HPDE6-E6E7 (cell line): ENCODE measurements at regions not wholly inside any gene's neighbourhood (a gene's known extent, or its start where the extent isn't known, plus 50 kb on each side); places are given as distances from the start of the nearest gene placed in this dataset.

Source experiments
- DNase-seq: peaks from one replicate; pipeline ENCODE4 v3.0.0; 2011; ENCODE audit warnings: missing footprints; ENCODE audit errors: extremely low spot score

DNA sequence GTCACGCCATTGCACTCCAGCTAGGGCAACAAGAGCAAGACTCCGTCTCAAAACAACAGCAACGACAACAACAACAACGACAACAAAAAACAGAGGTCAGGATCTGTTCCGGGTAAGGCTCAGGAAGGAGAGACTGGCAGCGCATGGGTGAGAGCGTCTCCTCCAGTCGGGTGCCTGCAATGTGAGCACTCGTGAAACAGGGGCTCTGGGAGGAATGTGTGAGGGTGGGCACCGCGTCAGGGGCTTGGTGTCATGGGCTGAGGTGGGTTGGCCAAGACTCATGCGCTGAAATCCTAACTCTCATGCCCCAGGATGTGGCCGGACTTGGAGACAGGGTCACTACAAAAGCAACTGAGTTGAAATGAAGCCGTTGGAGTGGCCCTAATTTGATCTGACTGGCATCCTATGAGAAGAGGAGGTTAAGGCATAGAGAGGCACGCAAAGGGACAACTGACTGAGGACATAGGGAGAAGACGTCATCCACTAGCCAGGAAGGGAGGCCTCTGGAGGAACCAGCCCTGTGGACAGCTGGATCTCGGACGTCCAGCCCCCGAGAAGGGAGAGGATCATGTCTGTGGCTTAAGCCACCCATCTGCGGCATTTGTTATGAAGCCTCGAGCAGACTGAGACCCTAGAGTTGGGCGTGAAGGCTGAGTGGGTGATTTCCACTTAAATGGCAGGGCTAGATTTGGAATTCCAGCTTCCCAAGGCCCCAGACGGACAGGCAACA, 241.5 kb upstream of the PITRM1 start:
- no peak for DNase-seq

GRCh38 chr10:3412646-3413045, 240.1 kb upstream of the PITRM1 start:
- DNase-seq: no peak

- DNase-seq: no peak
Observed at GRCh38 chr10:3412071-3412582, 239.5 kb upstream of the PITRM1 start.

GRCh38 chr10:3411044-3411443, 238.5 kb upstream of the PITRM1 start:
- no peak for DNase-seq

GRCh38 chr10:3409928-3410327, 237.3 kb upstream of the PITRM1 start:
- no peak for DNase-seq

- DNase-seq: no peak
Observed at GRCh38 chr10:3408603-3409365, 236.2 kb upstream of the PITRM1 start.

- DNase-seq: no peak
Observed at GRCh38 chr10:3407208-3407607, 234.6 kb upstream of the PITRM1 start.

- no peak for DNase-seq
Observed at GRCh38 chr10:3406556-3406955, 234.0 kb upstream of the PITRM1 start.

DNA sequence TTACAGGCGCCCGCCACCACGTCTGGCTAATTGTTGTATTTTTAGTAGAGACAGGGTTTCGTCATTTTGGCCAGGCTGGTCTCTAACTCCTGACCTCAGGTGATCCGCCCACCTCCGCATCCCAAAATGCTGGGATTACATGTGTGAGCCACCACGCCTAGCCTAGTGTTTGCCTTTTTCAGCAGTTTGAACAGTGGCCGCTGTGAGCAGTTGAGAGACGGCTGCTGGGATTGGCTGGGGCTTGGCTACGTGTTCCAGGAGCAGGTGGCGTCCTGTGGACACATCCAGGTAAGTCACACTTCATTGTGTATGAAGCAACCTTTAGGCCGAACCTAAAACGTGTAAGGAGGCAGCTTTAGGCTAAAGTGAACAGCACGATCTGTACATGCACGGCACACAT, 231.8 kb upstream of the PITRM1 start:
- no peak for DNase-seq

GRCh38 chr10:3402187-3402751, 229.7 kb upstream of the PITRM1 start:
- no peak for DNase-seq

- DNase-seq: no peak
Observed at GRCh38 chr10:3401491-3401938, 228.9 kb upstream of the PITRM1 start.

GRCh38 chr10:3400348-3400747, 227.8 kb upstream of the PITRM1 start:
- DNase-seq: no peak

DNA sequence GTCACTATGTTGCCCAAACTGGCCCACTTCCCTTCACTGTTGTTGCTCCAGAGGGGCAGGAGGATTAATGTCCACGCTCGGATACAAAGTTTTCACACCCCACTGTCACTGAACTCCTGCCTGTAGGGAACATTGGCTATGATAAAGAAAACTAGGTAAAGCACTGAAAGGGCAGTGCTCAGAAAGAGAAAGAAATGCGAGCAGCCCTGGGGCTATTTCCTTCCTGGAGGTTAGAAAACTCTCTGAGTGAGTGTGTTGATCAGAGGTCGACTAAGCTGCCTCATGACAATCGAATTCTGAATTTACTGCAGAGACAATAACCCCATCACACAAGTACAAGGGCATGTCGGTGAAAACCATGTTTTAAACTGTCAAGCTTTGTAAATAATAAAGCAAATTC, 227.2 kb upstream of the PITRM1 start:
- no peak for DNase-seq

DNA sequence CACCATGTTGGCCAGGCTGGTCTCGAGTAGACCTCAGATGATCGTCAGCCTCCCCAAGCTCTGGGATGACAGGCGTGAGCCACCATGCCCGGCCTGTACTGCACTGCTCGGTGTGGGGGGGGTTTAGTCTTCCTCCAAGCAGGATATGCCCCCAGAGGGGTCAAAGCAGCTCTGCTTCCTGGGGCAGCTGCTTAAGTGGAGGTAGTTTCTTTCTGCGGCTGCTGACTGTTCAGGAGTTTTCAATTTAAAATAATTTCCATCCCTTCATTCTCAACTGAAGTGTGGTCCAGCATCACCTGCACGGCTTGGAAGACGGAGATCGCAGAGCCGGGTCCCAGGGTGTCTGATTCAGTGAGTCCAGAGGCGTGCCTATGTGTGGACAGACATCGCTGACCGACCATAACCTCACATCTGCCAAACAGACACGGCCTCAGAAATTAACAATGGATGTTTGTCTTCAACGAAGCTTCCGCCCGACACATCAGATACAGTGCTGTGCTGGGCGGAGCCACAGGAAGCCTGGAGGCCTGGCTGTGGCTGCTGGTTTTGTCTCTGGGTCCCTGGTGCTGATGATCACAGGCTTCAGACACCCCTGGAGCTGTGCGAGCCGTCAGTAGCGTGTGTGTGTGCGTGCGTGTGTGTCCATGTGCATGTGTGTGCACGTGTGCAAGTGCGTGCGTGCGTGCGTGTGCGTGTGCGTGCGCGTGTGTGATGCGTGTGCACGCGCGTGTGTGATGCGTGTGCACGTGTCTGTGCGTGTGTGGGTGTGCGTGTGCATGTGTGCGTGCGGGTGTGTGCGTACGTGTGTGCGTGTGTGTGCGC, 226.5 kb upstream of the PITRM1 start:
- no peak for DNase-seq

DNA sequence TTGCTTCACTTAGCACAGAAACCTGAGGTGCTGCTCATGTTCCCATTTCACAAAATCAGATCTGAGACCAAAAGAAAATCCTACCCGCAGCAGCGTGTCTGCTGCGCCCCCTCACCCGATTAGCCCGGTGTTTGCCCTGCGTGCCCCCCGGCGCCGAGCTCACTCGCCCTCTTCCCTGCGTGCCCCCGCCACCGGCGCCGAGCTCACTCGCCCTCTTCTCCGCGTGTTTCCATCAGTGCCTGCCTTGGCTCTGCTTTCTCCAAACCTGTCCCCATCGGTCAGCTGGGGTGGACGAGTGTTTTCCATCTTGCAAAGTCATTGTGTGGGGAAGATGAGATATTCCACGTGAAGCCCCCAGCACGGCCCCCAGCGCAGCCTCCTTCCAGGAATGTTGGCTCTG, 225.3 kb upstream of the PITRM1 start:
- no peak for DNase-seq

- no peak for DNase-seq
Observed at GRCh38 chr10:3397231-3397630, 224.6 kb upstream of the PITRM1 start.

GRCh38 chr10:3396116-3396515, 223.5 kb upstream of the PITRM1 start:
- no peak for DNase-seq

DNA sequence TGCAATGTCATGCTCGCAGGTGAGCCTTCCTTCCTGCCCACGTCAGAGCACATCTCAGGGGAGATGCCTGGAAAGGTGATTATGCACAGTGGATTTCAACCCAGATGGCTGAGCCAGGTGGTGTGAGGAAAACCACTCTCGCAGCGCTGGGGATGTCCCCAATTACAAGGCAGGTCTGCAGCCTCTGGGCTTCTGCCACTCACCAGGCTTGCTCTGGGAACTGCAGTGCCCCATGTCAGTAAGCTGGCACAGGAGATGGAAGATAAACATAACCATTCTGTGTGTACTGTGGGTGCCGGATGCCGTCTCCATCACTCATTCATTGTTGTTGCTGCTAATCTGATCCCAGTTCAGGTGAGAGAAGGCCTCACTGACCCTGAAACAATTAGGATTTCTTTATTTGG, 222.9 kb upstream of the PITRM1 start:
- DNase-seq: no peak

DNA sequence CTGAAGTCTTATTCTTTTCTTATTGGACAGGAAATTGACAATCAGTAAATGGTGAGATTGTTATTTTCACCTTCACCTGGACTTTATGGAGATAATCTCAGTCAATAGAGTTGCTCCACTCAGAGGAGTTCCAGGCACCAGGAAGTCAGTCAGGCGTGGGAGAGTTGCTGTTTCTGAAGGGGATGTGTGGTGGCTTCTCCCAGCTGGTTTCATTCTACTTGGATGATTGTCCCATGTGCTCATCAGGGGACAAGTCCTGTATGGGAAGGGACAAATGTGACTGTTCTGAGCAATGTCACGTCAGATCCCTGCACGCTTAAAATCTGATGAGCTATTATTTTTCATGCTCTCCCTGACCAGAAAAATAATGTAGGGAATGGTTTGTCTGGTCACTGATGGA, 222.5 kb upstream of the PITRM1 start:
- DNase-seq: no peak

DNA sequence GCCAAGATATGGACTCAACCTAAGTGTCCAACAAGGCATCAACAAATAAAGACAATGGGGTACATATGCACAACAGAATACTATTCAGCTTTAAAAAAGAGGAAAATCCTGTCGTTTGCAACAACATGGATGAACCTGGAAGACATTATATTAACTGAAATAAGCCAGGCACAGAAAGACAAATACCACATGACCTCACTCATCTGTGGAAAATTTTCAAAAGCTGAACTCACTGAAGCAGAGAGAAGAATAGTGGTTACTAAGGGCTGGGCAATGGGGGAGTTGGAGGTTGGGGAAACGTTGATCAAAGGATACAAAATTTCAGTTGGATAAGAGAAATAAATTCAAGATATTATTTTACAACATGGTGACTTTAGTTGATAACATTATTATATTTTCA, 221.4 kb upstream of the PITRM1 start:
- no peak for DNase-seq

DNA sequence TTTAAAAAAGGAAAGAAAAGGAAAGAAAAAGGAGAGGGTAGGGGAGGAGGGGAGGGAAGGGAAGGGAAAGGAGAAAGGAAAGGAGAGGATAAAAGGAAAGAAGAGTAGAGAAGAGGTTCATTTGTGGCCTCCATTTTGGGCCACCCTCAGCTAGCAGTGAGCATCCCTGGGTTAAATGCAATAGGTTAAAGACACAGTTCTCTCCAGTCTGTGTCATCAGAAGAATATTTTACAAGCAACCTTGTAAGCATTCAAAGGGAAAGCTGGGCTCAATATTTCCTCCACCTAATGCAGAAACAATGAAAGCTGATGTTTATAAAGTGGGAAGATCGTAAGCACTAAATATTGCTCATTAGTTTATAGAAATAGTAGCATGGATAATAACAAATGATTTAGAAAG, 219.1 kb upstream of the PITRM1 start:
- DNase-seq: no peak

- no peak for DNase-seq
Observed at GRCh38 chr10:3389130-3389529, 216.5 kb upstream of the PITRM1 start.
